ENCODE measurements at regions not wholly inside any gene's neighbourhood (a gene's known extent, or its start where the extent isn't known, plus 50 kb on each side); places are given as distances from the start of the nearest gene placed in this dataset.

- TF ChIP-seq CEBPZ (IDR thresholded peaks at IDR 0.05; ENCODE audit: low read depth, low read length) (no peak), RELA (IDR thresholded peaks at IDR 0.05; ENCODE audit: borderline replicate concordance, partially characterized antibody) (no peak), HDAC6 (IDR thresholded peaks at IDR 0.05; ENCODE audit: unreplicated experiment) (no peak), POLR2AphosphoS5 (IDR thresholded peaks at IDR 0.05; ENCODE audit: low read length) (peak; percentile 98), CREM (IDR thresholded peaks at IDR 0.05; ENCODE audit: low read depth) (no peak), RUNX3 (IDR thresholded peaks at IDR 0.05; ENCODE audit: low read length) (no peak), IKZF1 (conservative IDR thresholded peaks at IDR 0.05) (no peak), TAF1 (IDR thresholded peaks at IDR 0.05; ENCODE audit: borderline replicate concordance, low read depth, low read length) (peak; percentile 95), IRF5 (IDR thresholded peaks at IDR 0.05; ENCODE audit: borderline replicate concordance) (no peak), SMARCA5 (IDR thresholded peaks at IDR 0.05) (no peak), ZBTB11 (CRISPR knock-in tag; IDR thresholded peaks at IDR 0.05) (no peak), NRF1 (conservative IDR thresholded peaks at IDR 0.05; ENCODE audit: low read depth, low read length) (no peak), DPF2 (IDR thresholded peaks at IDR 0.05) (no peak), RBBP5 (conservative IDR thresholded peaks at IDR 0.05) (no peak), SMC3 (IDR thresholded peaks at IDR 0.05; ENCODE audit: borderline replicate concordance, low read length) (no peak), CHD4 (IDR thresholded peaks at IDR 0.05) (no peak)
- TF ChIP-seq, protein P1, sequence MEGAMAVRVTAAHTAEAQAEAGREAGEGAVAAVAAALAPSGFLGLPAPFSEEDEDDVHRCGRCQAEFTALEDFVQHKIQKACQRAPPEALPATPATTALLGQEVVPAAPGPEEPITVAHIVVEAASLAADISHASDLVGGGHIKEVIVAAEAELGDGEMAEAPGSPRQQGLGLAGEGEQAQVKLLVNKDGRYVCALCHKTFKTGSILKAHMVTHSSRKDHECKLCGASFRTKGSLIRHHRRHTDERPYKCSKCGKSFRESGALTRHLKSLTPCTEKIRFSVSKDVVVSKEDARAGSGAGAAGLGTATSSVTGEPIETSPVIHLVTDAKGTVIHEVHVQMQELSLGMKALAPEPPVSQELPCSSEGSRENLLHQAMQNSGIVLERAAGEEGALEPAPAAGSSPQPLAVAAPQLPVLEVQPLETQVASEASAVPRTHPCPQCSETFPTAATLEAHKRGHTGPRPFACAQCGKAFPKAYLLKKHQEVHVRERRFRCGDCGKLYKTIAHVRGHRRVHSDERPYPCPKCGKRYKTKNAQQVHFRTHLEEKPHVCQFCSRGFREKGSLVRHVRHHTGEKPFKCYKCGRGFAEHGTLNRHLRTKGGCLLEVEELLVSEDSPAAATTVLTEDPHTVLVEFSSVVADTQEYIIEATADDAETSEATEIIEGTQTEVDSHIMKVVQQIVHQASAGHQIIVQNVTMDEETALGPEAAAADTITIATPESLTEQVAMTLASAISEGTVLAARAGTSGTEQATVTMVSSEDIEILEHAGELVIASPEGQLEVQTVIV (IDR thresholded peaks at IDR 0.05; ENCODE audit: borderline replicate concordance, partially characterized antibody) = no peak
- TF ChIP-seq, protein P2, sequence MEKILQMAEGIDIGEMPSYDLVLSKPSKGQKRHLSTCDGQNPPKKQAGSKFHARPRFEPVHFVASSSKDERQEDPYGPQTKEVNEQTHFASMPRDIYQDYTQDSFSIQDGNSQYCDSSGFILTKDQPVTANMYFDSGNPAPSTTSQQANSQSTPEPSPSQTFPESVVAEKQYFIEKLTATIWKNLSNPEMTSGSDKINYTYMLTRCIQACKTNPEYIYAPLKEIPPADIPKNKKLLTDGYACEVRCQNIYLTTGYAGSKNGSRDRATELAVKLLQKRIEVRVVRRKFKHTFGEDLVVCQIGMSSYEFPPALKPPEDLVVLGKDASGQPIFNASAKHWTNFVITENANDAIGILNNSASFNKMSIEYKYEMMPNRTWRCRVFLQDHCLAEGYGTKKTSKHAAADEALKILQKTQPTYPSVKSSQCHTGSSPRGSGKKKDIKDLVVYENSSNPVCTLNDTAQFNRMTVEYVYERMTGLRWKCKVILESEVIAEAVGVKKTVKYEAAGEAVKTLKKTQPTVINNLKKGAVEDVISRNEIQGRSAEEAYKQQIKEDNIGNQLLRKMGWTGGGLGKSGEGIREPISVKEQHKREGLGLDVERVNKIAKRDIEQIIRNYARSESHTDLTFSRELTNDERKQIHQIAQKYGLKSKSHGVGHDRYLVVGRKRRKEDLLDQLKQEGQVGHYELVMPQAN (conservative IDR thresholded peaks at IDR 0.05) = no peak
These were observed 298.6 kb downstream of the PTPRC start (continued) for GRCh38 chr1:198937231-198938031.
